B cell (primary cell): ENCODE measurements at regions not wholly inside any gene's neighbourhood (a gene's known extent, or its start where the extent isn't known, plus 50 kb on each side); places are given as distances from the start of the nearest gene placed in this dataset.

Source experiments
- ATAC-seq: fragments of 200-7000 bp; cut with Tn5 transposase; one replicate; pipeline ENCODE4 v1.10.0; 2021; ENCODE audit warnings: low read depth, mild to moderate bottlenecking, moderate number of reproducible peaks, moderate library complexity
- CTCF ChIA-PET: fragments of 350-600 bp; sonication (Branson Sonifier 250); formaldehyde crosslinking; loops from one replicate; lab custom pipeline; 2021; ENCODE audit warnings: antibody characterized with exemption, inconsistent platforms; lab: Charles Lee
- POLR2A ChIA-PET: fragments of 350-600 bp; sonication (Branson Sonifier 250); formaldehyde crosslinking; loops from one replicate; lab custom pipeline; 2021; ENCODE audit warnings: antibody characterized with exemption; lab: Charles Lee
- DNase-seq: peaks from one replicate; pipeline ENCODE4 v3.0.0; 2013
- H2AFZ ChIP-seq: 2 replicates; pipeline ENCODE4 v1.6.1; 2012; ENCODE audit warnings: mild to moderate bottlenecking, low read depth, low read length; ENCODE audit not compliant: insufficient read depth, poor library complexity, severe bottlenecking
- H3K27ac ChIP-seq, 2 donors: 1 replicate in 1 of 2; 2 replicates in 1 of 2; pipeline ENCODE4 v1.5.1; 2012 to 2013; ENCODE audit warnings: low read length in 2 of 2, mild to moderate bottlenecking in 2 of 2, moderate library complexity in 1 of 2
- H3K27me3 ChIP-seq, 4 experiments: fragments of 200-600 bp in 1 of 4; sonication (generic) in 1 of 4; replicated peaks in 1 of 4; 1 replicate in 2 of 4; 2 replicates in 2 of 4; pipeline versions ENCODE4 v1.6.1 to v1.7.0; 2013 to 2016; ENCODE audit warnings: low read length in 3 of 4, mild to moderate bottlenecking in 2 of 4, mixed read lengths in 1 of 4, moderate library complexity in 1 of 4; ENCODE audit not compliant: insufficient read depth in 4 of 4, control insufficient read depth in 3 of 4; ENCODE audit errors: control extremely low read depth in 1 of 4
- H3K36me3 ChIP-seq, 2 experiments: replicated peaks in 1 of 2; 1 replicate in 1 of 2; 2 replicates in 1 of 2; pipeline versions ENCODE4 v1.6.1 to v1.7.1; 2013; ENCODE audit warnings: low read length in 1 of 2; ENCODE audit not compliant: insufficient read depth in 2 of 2, control insufficient read depth in 1 of 2; ENCODE audit errors: control extremely low read depth in 1 of 2, extremely low read depth in 1 of 2
- H3K4me1 ChIP-seq, 2 donors: fragments of 200-600 bp in 1 of 2; sonication (generic) in 1 of 2; 1 replicate in 1 of 2; 2 replicates in 1 of 2; pipeline versions ENCODE4 v1.5.1 to v1.6.1; 2013 to 2017; ENCODE audit warnings: low read length in 2 of 2; ENCODE audit not compliant: control insufficient read depth in 2 of 2, insufficient read depth in 2 of 2
- H3K4me2 ChIP-seq: replicated peaks from 2 replicates; pipeline ENCODE3; 2012; ENCODE audit warnings: mild to moderate bottlenecking, low read depth, low read length; ENCODE audit not compliant: poor library complexity, severe bottlenecking
- H3K4me3 ChIP-seq, 5 experiments: fragments of 200-600 bp in 1 of 5; sonication (generic) in 1 of 5; 1 replicate in 3 of 5; 2 replicates in 2 of 5; pipeline versions ENCODE4 v1.5.1 to v1.7.0; 2011 to 2016; ENCODE audit warnings: low read length in 4 of 5, mild to moderate bottlenecking in 4 of 5, low read depth in 2 of 5, control low read depth in 1 of 5, moderate library complexity in 1 of 5; ENCODE audit not compliant: insufficient read depth in 1 of 5; ENCODE audit errors: control extremely low read depth in 1 of 5, extremely low read depth in 1 of 5
- H3K79me2 ChIP-seq: fragments of 200-600 bp; sonication (generic); one replicate; pipeline ENCODE4 v1.6.0; 2016; ENCODE audit warnings: low read length; ENCODE audit not compliant: control insufficient read depth, insufficient read depth
- H3K9ac ChIP-seq: fragments of 200-600 bp; sonication (generic); 2 replicates; pipeline ENCODE4 v1.6.1; 2017; ENCODE audit warnings: mild to moderate bottlenecking, low read length, moderate library complexity
- H3K9me3 ChIP-seq, 3 donors: one replicate each; pipeline versions ENCODE4 v1.6.1 to v1.7.1; 2013; ENCODE audit warnings: low read length in 2 of 3; ENCODE audit not compliant: control insufficient read depth in 2 of 3, insufficient read depth in 1 of 3; ENCODE audit errors: control extremely low read depth in 1 of 3
- H4K20me1 ChIP-seq: 2 replicates; pipeline ENCODE4 v1.6.0; 2012; ENCODE audit warnings: mild to moderate bottlenecking, low read length; ENCODE audit not compliant: insufficient read depth, control insufficient read depth, poor library complexity, severe bottlenecking
- H3K27ac Mint-ChIP-seq: one replicate; pipeline ENCODE4 v1.8.0; 2021; ENCODE audit warnings: mixed read lengths
- H3K27me3 Mint-ChIP-seq: one replicate; pipeline ENCODE4 v1.8.0; 2021; ENCODE audit warnings: mixed read lengths
- H3K4me1 Mint-ChIP-seq: one replicate; pipeline ENCODE4 v1.8.0; 2021; ENCODE audit warnings: mixed read lengths
- H3K4me3 Mint-ChIP-seq: one replicate; pipeline ENCODE4 v1.8.0; 2021; ENCODE audit warnings: mixed read lengths
- H3K9me3 Mint-ChIP-seq: one replicate; pipeline ENCODE4 v1.8.0; 2022; ENCODE audit warnings: mixed read lengths; ENCODE audit not compliant: insufficient read depth
- CTCF ChIP-seq: fragments of 200-600 bp; IDR thresholded peaks from one replicate; pipeline ENCODE4 v1.8.0; 2022; ENCODE audit warnings: antibody characterized with exemption, mild to moderate bottlenecking
- EZH2 ChIP-seq: IDR thresholded peaks from 2 replicates; pipeline ENCODE4 v1.6.1; 2012; ENCODE audit warnings: borderline replicate concordance, low read depth, mild to moderate bottlenecking, moderate library complexity, low read length; ENCODE audit not compliant: insufficient read depth, poor library complexity, severe bottlenecking
- WGBS: methylation state at CpG from one replicate; pipeline ENCODE4 v1.1.5; 2013; ENCODE audit warnings: missing lambda C conversion rate; ENCODE audit not compliant: insufficient coverage; 5-methylcytosine and 5-hydroxymethylcytosine counted together
- intact Hi-C: fragments of 100-400 bp; cut with micrococcal nuclease; formaldehyde crosslinking; loops from one replicate; pipeline ENCODE4 v1.10.0; 2022

GRCh38 chr4:57591073-57591472, 480.9 kb upstream of the IGFBP7 start:
- H3K27ac Mint-ChIP-seq, result no peak overlapping the region
- Histone ChIP-seq H3K4me2 (no peak overlapping the region), H3K9me3 (peaks cover 0 to 1% (median 0%) of the 10 kb centered on the region in 3 donors), H2AFZ (no peak overlapping the region), H3K4me1 (no peaks in the 10 kb centered on the region), H3K4me3 (no peak overlapping the region), H3K27ac (no peak overlapping the region), H4K20me1 (no peaks in the 10 kb centered on the region), H3K9ac (no peak overlapping the region), H3K36me3 (no peaks in the 10 kb centered on the region), H3K27me3 (no peaks in the 10 kb centered on the region), H3K79me2 (no peaks in the 10 kb centered on the region)
- TF ChIP-seq EZH2 (no peak), CTCF (no peak)
- intact Hi-C loops, result no loop called here
- no peaks in the 10 kb centered on the region for H3K4me1 Mint-ChIP-seq
- ATAC-seq, result no peak
- ChIA-PET CTCF (no interaction called here), POLR2A (no interaction called here)
- WGBS, result 65% methylated on average over 2 of the region's 4 CpGs
- DNase-seq, result no peak
- no peak overlapping the region for H3K4me3 Mint-ChIP-seq
- H3K9me3 Mint-ChIP-seq, result peaks cover 3% of the 10 kb centered on the region
- H3K27me3 Mint-ChIP-seq, result no peaks in the 10 kb centered on the region

DNA sequence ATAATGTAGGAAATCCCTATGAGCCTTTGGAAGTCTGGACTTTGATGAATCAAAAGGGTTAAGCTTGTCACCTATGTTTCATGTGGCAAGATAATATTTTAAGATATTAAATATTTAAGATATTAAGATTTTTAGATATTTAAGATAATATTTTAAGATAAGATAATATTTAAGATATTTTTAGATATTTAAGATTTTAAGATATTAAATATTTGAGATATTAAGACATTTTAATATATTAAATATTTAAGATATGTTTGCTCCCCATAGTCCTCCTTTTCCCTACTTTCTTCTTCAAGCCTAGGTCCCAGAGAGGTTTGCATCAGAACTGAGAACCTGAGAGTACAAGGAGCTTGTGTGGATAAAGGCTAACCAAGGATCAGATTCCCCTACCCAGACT, 478.4 kb upstream of the IGFBP7 start:
- DNase-seq (no peak), ATAC-seq (no peak)
- no peak overlapping the region for H3K4me2 ChIP-seq
- peaks cover 0 to 1% (median 0%) of the 10 kb centered on the region in 3 donors for H3K9me3 ChIP-seq
- H3K4me3 ChIP-seq, result no peak overlapping the region
- ChIA-PET CTCF (no interaction called here), POLR2A (no interaction called here)
- no peak overlapping the region for H3K4me3 Mint-ChIP-seq
- no peaks in the 10 kb centered on the region for H4K20me1 ChIP-seq
- no peaks in the 10 kb centered on the region for H3K36me3 ChIP-seq
- no peak overlapping the region for H3K9ac ChIP-seq
- no peak overlapping the region for H3K27ac ChIP-seq
- H3K27ac Mint-ChIP-seq, result no peak overlapping the region
- H3K9me3 Mint-ChIP-seq, result peaks cover 3% of the 10 kb centered on the region
- no peaks in the 10 kb centered on the region for H3K4me1 Mint-ChIP-seq
- TF ChIP-seq EZH2 (no peak), CTCF (no peak)
- intact Hi-C loops, result no loop called here
- no peaks in the 10 kb centered on the region for H3K4me1 ChIP-seq
- H3K27me3 Mint-ChIP-seq, result no peaks in the 10 kb centered on the region
- H2AFZ ChIP-seq, result no peak overlapping the region
- no peaks in the 10 kb centered on the region for H3K27me3 ChIP-seq
- no peaks in the 10 kb centered on the region for H3K79me2 ChIP-seq
